IPS-11a (cell line): ENCODE measurements at regions not wholly inside any gene's neighbourhood (a gene's known extent, or its start where the extent isn't known, plus 50 kb on each side); places are given as distances from the start of the nearest gene placed in this dataset.

Source experiments
- H3K4me3 ChIP-seq: one replicate; pipeline ENCODE4 v1.5.1; 2013; ENCODE audit warnings: low read depth, low read length, control low read depth

GRCh38 chr9:107919263-107919662 is 429.7 kb upstream of the KLF4 start:
- H3K4me3 ChIP-seq = no peak overlapping the region

GRCh38 chr9:107918749-107919148 is 429.2 kb upstream of the KLF4 start:
- no peak overlapping the region for H3K4me3 ChIP-seq

- H3K4me3 ChIP-seq = no peak overlapping the region
These were observed 424.6 kb upstream of the KLF4 start for GRCh38 chr9:107914151-107914550.

GRCh38 chr9:107907715-107908114 is 418.1 kb upstream of the KLF4 start:
- no peak overlapping the region for H3K4me3 ChIP-seq

GRCh38 chr9:107907255-107907654 is 417.7 kb upstream of the KLF4 start:
- H3K4me3 ChIP-seq = no peak overlapping the region

- H3K4me3 ChIP-seq = no peak overlapping the region
These were observed 416.5 kb upstream of the KLF4 start for GRCh38 chr9:107906074-107906473.

- H3K4me3 ChIP-seq = no peak overlapping the region
These were observed 415.9 kb upstream of the KLF4 start for GRCh38 chr9:107905308-107906020.

GRCh38 chr9:107899961-107900330 is 410.4 kb upstream of the KLF4 start:
- H3K4me3 ChIP-seq = no peak overlapping the region

GRCh38 chr9:107898761-107899160 is 409.2 kb upstream of the KLF4 start:
- no peak overlapping the region for H3K4me3 ChIP-seq

- no peak overlapping the region for H3K4me3 ChIP-seq
These were observed 407.0 kb upstream of the KLF4 start for GRCh38 chr9:107896544-107896943.

- no peak overlapping the region for H3K4me3 ChIP-seq
These were observed 406.0 kb upstream of the KLF4 start for GRCh38 chr9:107895501-107896001.

GRCh38 chr9:107894572-107895261 is 405.1 kb upstream of the KLF4 start:
- no peak overlapping the region for H3K4me3 ChIP-seq

GRCh38 chr9:107890921-107891465 is 401.4 kb upstream of the KLF4 start:
- no peak overlapping the region for H3K4me3 ChIP-seq

GRCh38 chr9:107888773-107889227 is 399.2 kb upstream of the KLF4 start:
- no peak overlapping the region for H3K4me3 ChIP-seq

- no peak overlapping the region for H3K4me3 ChIP-seq
These were observed 397.3 kb upstream of the KLF4 start for GRCh38 chr9:107886826-107887225.

- H3K4me3 ChIP-seq = no peak overlapping the region
These were observed 394.0 kb upstream of the KLF4 start for GRCh38 chr9:107883496-107884124.

GRCh38 chr9:107881626-107882300 is 392.2 kb upstream of the KLF4 start:
- no peak overlapping the region for H3K4me3 ChIP-seq

GRCh38 chr9:107878462-107878861 is 388.9 kb upstream of the KLF4 start:
- no peak overlapping the region for H3K4me3 ChIP-seq

GRCh38 chr9:107875571-107875980 is 386.0 kb upstream of the KLF4 start:
- no peak overlapping the region for H3K4me3 ChIP-seq

GRCh38 chr9:107874591-107875369 is 385.2 kb upstream of the KLF4 start:
- no peak overlapping the region for H3K4me3 ChIP-seq
